Vagina (tissue), 2 donors: ENCODE measurements at regions not wholly inside any gene's neighbourhood (a gene's known extent, or its start where the extent isn't known, plus 50 kb on each side); places are given as distances from the start of the nearest gene placed in this dataset.

ENCODE experiments used
- DNase-seq, 2 donors: peaks; one replicate each; pipeline ENCODE4 v3.0.0-alpha.2; 2017; ENCODE audit errors: extremely low spot score in 2 of 2
- H3K27ac ChIP-seq: fragments of 200-600 bp; sonication (generic); one replicate; pipeline ENCODE4 v1.5.1; 2019
- H3K27me3 ChIP-seq: fragments of 200-600 bp; sonication (generic); one replicate; pipeline ENCODE4 v1.5.1; 2019
- H3K36me3 ChIP-seq, 2 donors: fragments of 200-600 bp; sonication (generic); one replicate each; pipeline ENCODE4 v1.5.1; 2017 to 2019
- H3K4me1 ChIP-seq: fragments of 200-600 bp; sonication (generic); one replicate; pipeline ENCODE4 v1.5.1; 2019
- H3K4me3 ChIP-seq, 2 donors: fragments of 200-600 bp; sonication (generic); 1 replicate in 1 of 2; 2 replicates in 1 of 2; pipeline ENCODE4 v1.5.1; 2016 to 2019
- H3K9me3 ChIP-seq: fragments of 200-600 bp; sonication (generic); one replicate; pipeline ENCODE4 v1.5.1; 2019
- POLR2A ChIP-seq, 2 donors: fragments of 450-650 bp; IDR thresholded peaks; one replicate each; pipeline ENCODE4 v1.6.1; 2017; ENCODE audit warnings: antibody characterized with exemption in 2 of 2, mild to moderate bottlenecking in 2 of 2, moderate library complexity in 2 of 2
- POLR2AphosphoS5 ChIP-seq, 2 donors: sonication (generic); formaldehyde crosslinking; IDR thresholded peaks; one replicate each; pipeline ENCODE4 v1.9.0; 2017; ENCODE audit warnings: antibody characterized with exemption in 2 of 2, mild to moderate bottlenecking in 2 of 2, low read depth in 1 of 2; ENCODE audit not compliant: insufficient read depth in 1 of 2
- intact Hi-C: fragments of 100-400 bp; cut with DNase I; formaldehyde crosslinking; loops from one replicate; pipeline ENCODE4 v1.15.1; 2023
- TF ChIP-seq, protein P1 (sequence below), 3 experiments: fragments of 450-650 bp in 2 of 3; fragments of 200-600 bp in 1 of 3; sonication (generic) in 1 of 3; IDR thresholded peaks; one replicate each; pipeline ENCODE4 v1.5.1; 2017 to 2019; ENCODE audit warnings: antibody characterized with exemption in 3 of 3, mild to moderate bottlenecking in 2 of 3, moderate library complexity in 2 of 3

DNA sequence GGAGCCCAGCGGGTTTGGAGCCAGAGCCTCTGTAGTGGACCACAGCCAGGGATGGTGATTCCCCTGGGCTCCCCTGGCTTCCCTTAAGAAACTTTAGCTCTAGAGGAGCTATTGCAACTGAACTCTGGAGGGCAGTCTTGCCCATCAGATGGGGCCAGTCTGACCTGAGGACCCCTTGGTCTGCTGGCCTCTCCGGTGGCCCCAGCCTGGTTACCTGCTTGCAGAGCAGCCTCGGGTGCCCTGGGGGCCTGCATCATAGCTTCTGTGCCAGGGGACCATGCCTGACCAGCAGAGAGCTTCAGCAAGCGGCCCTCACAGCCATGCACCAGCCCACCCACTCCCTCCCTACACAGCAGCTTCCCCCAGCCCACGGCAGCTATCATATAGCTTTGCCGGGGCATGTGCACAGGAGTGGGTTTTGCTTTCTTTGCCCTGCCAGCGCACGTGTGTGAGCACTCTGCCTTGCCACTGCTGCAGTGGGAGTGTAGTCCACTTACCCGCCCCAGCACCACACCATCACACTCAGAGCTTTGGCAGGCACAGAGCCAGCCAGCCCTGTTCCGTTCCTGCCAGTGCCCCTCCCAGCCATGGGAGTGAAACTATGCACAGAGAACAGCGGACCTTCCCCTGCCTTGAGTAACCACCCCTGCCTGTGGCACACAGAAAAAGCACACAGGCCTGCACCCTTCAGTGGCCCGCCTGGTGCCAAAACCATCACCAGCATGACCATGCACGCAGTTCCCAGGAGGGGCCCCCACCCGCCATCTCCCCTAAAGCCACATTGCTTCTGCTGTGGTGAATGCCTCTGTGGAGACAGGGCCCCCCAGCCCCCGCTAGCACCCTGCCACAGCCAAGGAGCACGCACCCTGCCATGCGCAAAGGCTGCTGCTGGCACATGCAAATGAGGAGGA is 442.9 kb upstream of the NEGR1 start:
- no peaks in the 10 kb centered on the region for H3K9me3 ChIP-seq
- no peaks in the 10 kb centered on the region for H3K4me1 ChIP-seq
- no peaks in the 10 kb centered on the region for H3K36me3 ChIP-seq
- TF ChIP-seq, protein P1, sequence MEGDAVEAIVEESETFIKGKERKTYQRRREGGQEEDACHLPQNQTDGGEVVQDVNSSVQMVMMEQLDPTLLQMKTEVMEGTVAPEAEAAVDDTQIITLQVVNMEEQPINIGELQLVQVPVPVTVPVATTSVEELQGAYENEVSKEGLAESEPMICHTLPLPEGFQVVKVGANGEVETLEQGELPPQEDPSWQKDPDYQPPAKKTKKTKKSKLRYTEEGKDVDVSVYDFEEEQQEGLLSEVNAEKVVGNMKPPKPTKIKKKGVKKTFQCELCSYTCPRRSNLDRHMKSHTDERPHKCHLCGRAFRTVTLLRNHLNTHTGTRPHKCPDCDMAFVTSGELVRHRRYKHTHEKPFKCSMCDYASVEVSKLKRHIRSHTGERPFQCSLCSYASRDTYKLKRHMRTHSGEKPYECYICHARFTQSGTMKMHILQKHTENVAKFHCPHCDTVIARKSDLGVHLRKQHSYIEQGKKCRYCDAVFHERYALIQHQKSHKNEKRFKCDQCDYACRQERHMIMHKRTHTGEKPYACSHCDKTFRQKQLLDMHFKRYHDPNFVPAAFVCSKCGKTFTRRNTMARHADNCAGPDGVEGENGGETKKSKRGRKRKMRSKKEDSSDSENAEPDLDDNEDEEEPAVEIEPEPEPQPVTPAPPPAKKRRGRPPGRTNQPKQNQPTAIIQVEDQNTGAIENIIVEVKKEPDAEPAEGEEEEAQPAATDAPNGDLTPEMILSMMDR (IDR thresholded peaks at IDR 0.05) = no peak
- TF ChIP-seq POLR2AphosphoS5 (IDR thresholded peaks at IDR 0.05; ENCODE audit: insufficient read depth in 1 of 2, low read depth in 1 of 2) = no peak
- no peak for TF ChIP-seq POLR2A (IDR thresholded peaks at IDR 0.05)
- intact Hi-C loops = no loop called here
- H3K4me3 ChIP-seq = no peak overlapping the region
- H3K27me3 ChIP-seq = no peaks in the 10 kb centered on the region
- no peak for DNase-seq
- no peak overlapping the region for H3K27ac ChIP-seq

DNA sequence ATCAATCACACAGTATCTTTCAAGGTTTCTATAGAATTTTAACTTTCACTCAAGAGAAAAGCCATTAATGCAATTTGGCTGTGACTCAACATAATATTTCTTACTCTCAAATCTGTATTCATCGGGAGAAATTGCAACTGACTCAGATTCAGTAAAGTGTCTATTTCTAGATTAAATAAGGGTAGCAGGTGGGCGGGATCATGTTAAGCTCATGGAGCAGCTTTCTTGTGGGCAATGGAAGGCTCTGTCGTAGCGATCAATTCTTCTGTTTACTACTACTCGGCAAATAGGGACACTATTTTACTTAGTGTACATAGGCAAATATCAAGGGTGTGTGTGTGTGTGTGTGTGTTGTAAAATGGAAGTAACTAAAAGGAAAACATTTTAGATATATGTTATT is 423.6 kb upstream of the NEGR1 start:
- Histone ChIP-seq H3K27me3 (no peaks in the 10 kb centered on the region), H3K4me1 (no peaks in the 10 kb centered on the region), H3K27ac (no peak overlapping the region), H3K4me3 (no peak overlapping the region), H3K9me3 (no peaks in the 10 kb centered on the region), H3K36me3 (no peaks in the 10 kb centered on the region)
- intact Hi-C loops = no loop called here
- DNase-seq = no peak
- TF ChIP-seq POLR2AphosphoS5 (IDR thresholded peaks at IDR 0.05; ENCODE audit: insufficient read depth in 1 of 2, low read depth in 1 of 2) (no peak), POLR2A (IDR thresholded peaks at IDR 0.05) (no peak)

GRCh38 chr1:72704841-72705477 is 422.6 kb upstream of the NEGR1 start:
- TF ChIP-seq POLR2A (IDR thresholded peaks at IDR 0.05) (no peak), POLR2AphosphoS5 (IDR thresholded peaks at IDR 0.05; ENCODE audit: insufficient read depth in 1 of 2, low read depth in 1 of 2) (no peak)
- TF ChIP-seq, protein P1 (IDR thresholded peaks at IDR 0.05) = no peak
- no peaks in the 10 kb centered on the region for H3K27me3 ChIP-seq
- no peaks in the 10 kb centered on the region for H3K9me3 ChIP-seq
- intact Hi-C loops = no loop called here
- no peaks in the 10 kb centered on the region for H3K4me1 ChIP-seq
- H3K36me3 ChIP-seq = no peaks in the 10 kb centered on the region
- H3K4me3 ChIP-seq = no peak overlapping the region
- no peak overlapping the region for H3K27ac ChIP-seq
- no peak for DNase-seq

DNA sequence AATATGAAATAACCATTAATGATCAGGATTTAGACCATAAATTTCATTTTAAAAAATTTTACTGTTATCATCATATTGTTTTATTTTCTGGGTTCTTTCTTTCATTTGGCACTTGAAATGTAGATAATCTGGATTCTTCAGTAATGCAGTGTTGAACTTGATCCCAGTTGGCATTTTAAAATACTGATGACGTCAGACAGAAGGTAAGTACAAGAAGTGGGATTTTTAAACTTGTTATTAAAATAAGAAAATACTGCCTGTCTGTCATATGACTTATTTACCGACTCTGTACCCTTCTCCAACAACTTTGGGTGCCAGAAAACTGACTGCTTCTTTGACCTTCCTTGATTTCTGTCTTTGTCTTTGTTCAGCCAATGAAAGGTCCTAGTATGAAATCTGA is 415.1 kb upstream of the NEGR1 start:
- DNase-seq = no peak
- intact Hi-C loops = no loop called here
- Histone ChIP-seq H3K36me3 (no peaks in the 10 kb centered on the region), H3K27ac (no peak overlapping the region), H3K27me3 (no peaks in the 10 kb centered on the region), H3K4me3 (no peak overlapping the region), H3K4me1 (no peaks in the 10 kb centered on the region), H3K9me3 (no peaks in the 10 kb centered on the region)
- no peak for TF ChIP-seq POLR2AphosphoS5 (IDR thresholded peaks at IDR 0.05; ENCODE audit: insufficient read depth in 1 of 2, low read depth in 1 of 2)
- no peak for TF ChIP-seq POLR2A (IDR thresholded peaks at IDR 0.05)
- TF ChIP-seq, protein P1 (IDR thresholded peaks at IDR 0.05) = no peak

DNA sequence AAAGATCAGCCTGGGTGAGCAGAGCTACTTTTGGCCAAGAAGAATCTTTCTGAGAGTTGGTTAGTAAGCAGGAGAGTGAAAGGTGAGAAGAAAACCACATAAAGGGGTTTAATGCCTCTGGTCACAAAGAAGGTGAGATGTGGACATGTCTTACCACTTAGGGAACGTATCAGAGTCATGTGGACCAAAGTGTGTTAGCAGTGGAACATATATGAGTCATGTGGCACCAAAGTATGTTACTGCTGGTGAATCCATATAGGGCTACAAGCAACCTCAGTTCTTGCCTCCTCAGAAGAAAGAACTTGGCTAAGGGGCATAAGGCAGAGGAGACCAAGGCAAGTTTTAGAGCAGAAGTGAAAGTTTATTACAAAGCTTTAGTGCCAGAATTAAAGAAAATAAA is 411.6 kb upstream of the NEGR1 start:
- H3K27me3 ChIP-seq = no peaks in the 10 kb centered on the region
- TF ChIP-seq POLR2A (IDR thresholded peaks at IDR 0.05) (no peak), POLR2AphosphoS5 (IDR thresholded peaks at IDR 0.05; ENCODE audit: insufficient read depth in 1 of 2, low read depth in 1 of 2) (no peak)
- TF ChIP-seq, protein P1 (IDR thresholded peaks at IDR 0.05) = no peak
- H3K9me3 ChIP-seq = no peaks in the 10 kb centered on the region
- H3K4me1 ChIP-seq = no peaks in the 10 kb centered on the region
- no peaks in the 10 kb centered on the region for H3K36me3 ChIP-seq
- intact Hi-C loops = no loop called here
- H3K27ac ChIP-seq = no peak overlapping the region
- H3K4me3 ChIP-seq = no peak overlapping the region
- no peak for DNase-seq
